ENCODE measurements at regions not wholly inside any gene's neighbourhood (a gene's known extent, or its start where the extent isn't known, plus 50 kb on each side); places are given as distances from the start of the nearest gene placed in this dataset.

GRCh38 chr14:103282932-103283331, 51.1 kb upstream of the EIF5 start:
- no peak for ATAC-seq

GRCh38 chr14:103283916-103284315, 50.1 kb upstream of the EIF5 start:
- H3K4me3 ChIP-seq: no peak overlapping the region
- no peak for TF ChIP-seq POLR2A (IDR thresholded peaks at IDR 0.05)
- no peak for TF ChIP-seq CTCF (IDR thresholded peaks at IDR 0.05 in 4 of 5, conservative IDR thresholded peaks at IDR 0.05 in 1 of 5)
- ATAC-seq (no peak), DNase-seq (no peak)
- in situ Hi-C loops (cut with MboI; ENCODE audit: low sequenced_read_pairs in 4 of 4): loop anchor here (10.0 to 25.0 kb wide), 4 partner anchors 89 to 197 kb away; partner anchors contain the start of genes EXOC3L4 (in 1 of the 4) and LBHD2 (in 1 of the 4)
- no peaks in the 10 kb centered on the region for H3K9me3 ChIP-seq
- peaks cover 24% of the 10 kb centered on the region in 2 donors for H3K4me1 ChIP-seq
- no peaks in the 10 kb centered on the region for H3K36me3 ChIP-seq
- H3K27ac ChIP-seq: no peak overlapping the region
- intact Hi-C loops (cut with DNase I; ENCODE audit: low total_unique reads): no loop called here
- peaks cover 0 to 2% (median under 1%) of the 10 kb centered on the region in 3 donors for H3K27me3 ChIP-seq

More at GRCh38 chr14:103282932-103283331, 51.1 kb upstream of the EIF5 start:
- Histone ChIP-seq H3K9me3 (no peaks in the 10 kb centered on the region), H3K36me3 (no peaks in the 10 kb centered on the region), H3K27ac (no peak overlapping the region), H3K4me3 (no peak overlapping the region), H3K27me3 (peaks cover 0 to 10% (median 8%) of the 10 kb centered on the region in 3 donors), H3K4me1 (peaks cover 24 to 25% of the 10 kb centered on the region in 2 donors)
- TF ChIP-seq POLR2A (IDR thresholded peaks at IDR 0.05) (no peak), CTCF (IDR thresholded peaks at IDR 0.05 in 4 of 5, conservative IDR thresholded peaks at IDR 0.05 in 1 of 5) (no peak)
- intact Hi-C loops (cut with DNase I; ENCODE audit: low total_unique reads) (no loop called here), in situ Hi-C loops (cut with MboI; ENCODE audit: low sequenced_read_pairs in 4 of 4) (loop anchor here (10.0 to 25.0 kb wide), 4 partner anchors 88 to 196 kb away; partner anchors contain the start of genes EXOC3L4 (in 1 of the 4) and LBHD2 (in 1 of the 4))
- no peak for DNase-seq
